ENCODE measurements at regions not wholly inside any gene's neighbourhood (a gene's known extent, or its start where the extent isn't known, plus 50 kb on each side); places are given as distances from the start of the nearest gene placed in this dataset.
"Not testable (repeated sequence)": the region's sequence is repeated elsewhere in the genome, so short reads cannot be mapped to it uniquely, and the experiment has no call there.

GRCh38 chr3:66931699-66932098, 66.4 kb upstream of the KBTBD8 start:
- TF ChIP-seq CTCF (IDR thresholded peaks at IDR 0.05) (no peak), POLR2A (IDR thresholded peaks at IDR 0.05) (no peak)
- no peaks in the 10 kb centered on the region for H3K36me3 ChIP-seq
- DNase-seq = no peak
- H3K9me3 ChIP-seq = no peaks in the 10 kb centered on the region
- H3K4me3 ChIP-seq = no peak overlapping the region
- 33 to 42% methylated on average over 1 of the region's 1 CpG for WGBS, 2 donors
- no peak overlapping the region for H3K27ac ChIP-seq
- H3K4me1 ChIP-seq = no peaks in the 10 kb centered on the region
- intact Hi-C loops (cut with DNase I) = no loop called here
- H3K27me3 ChIP-seq = peaks cover 0 to 10% (median 0%) of the 10 kb centered on the region in 4 donors

- H3K4me3 ChIP-seq = no peak overlapping the region
- H3K27ac ChIP-seq = no peak overlapping the region
- no peak for TF ChIP-seq CTCF (IDR thresholded peaks at IDR 0.05)
- no peak for TF ChIP-seq POLR2A (IDR thresholded peaks at IDR 0.05)
- no peaks in the 10 kb centered on the region for H3K9me3 ChIP-seq
- peaks cover 0 to 10% (median 0%) of the 10 kb centered on the region in 4 donors for H3K27me3 ChIP-seq
- DNase-seq = no peak
- intact Hi-C loops (cut with DNase I) = no loop called here
- H3K36me3 ChIP-seq = no peaks in the 10 kb centered on the region
- no peaks in the 10 kb centered on the region for H3K4me1 ChIP-seq
Measured at GRCh38 chr3:66933233-66933632, 64.9 kb upstream of the KBTBD8 start.

GRCh38 chr3:66934041-66934440, 64.1 kb upstream of the KBTBD8 start:
- Histone ChIP-seq H3K4me3 (no peak overlapping the region), H3K9me3 (no peaks in the 10 kb centered on the region), H3K27me3 (peaks cover 0 to 18% (median 0%) of the 10 kb centered on the region in 4 donors), H3K4me1 (no peaks in the 10 kb centered on the region), H3K36me3 (no peaks in the 10 kb centered on the region), H3K27ac (no peak overlapping the region)
- no peak for DNase-seq
- TF ChIP-seq POLR2A (IDR thresholded peaks at IDR 0.05) (no peak), CTCF (IDR thresholded peaks at IDR 0.05) (no peak)
- 79 to 87% methylated on average over 1 of the region's 1 CpG for WGBS, 2 donors
- intact Hi-C loops (cut with DNase I) = no loop called here

- Histone ChIP-seq H3K27me3 (peaks cover 0 to 20% (median 0%) of the 10 kb centered on the region in 4 donors), H3K4me1 (no peaks in the 10 kb centered on the region), H3K27ac (no peak overlapping the region), H3K4me3 (no peak overlapping the region), H3K9me3 (no peaks in the 10 kb centered on the region), H3K36me3 (no peaks in the 10 kb centered on the region)
- no peak for DNase-seq
- intact Hi-C loops (cut with DNase I) = no loop called here
- WGBS, 2 donors = 55 to 59% methylated on average over 3 of the region's 3 CpGs
- TF ChIP-seq CTCF (IDR thresholded peaks at IDR 0.05) (no peak), POLR2A (IDR thresholded peaks at IDR 0.05) (no peak)
Measured at GRCh38 chr3:66934725-66935124, 63.4 kb upstream of the KBTBD8 start.

GRCh38 chr3:66937041-66937440, 61.1 kb upstream of the KBTBD8 start:
- H3K4me1 ChIP-seq; H3K4me3 ChIP-seq; intact Hi-C loops (cut with DNase I); H3K36me3 ChIP-seq; H3K27ac ChIP-seq; H3K9me3 ChIP-seq; DNase-seq: not testable (repeated sequence)
- peaks cover 0 to 20% (median 0%) of the 10 kb centered on the region in 4 donors for H3K27me3 ChIP-seq
- 58 to 60% methylated on average over 6 of the region's 6 CpGs for WGBS, 2 donors

GRCh38 chr3:66938338-66938963, 59.7 kb upstream of the KBTBD8 start:
- TF ChIP-seq CTCF (IDR thresholded peaks at IDR 0.05) (peak in 5 of 6 experiments; percentile 33 to 66 (median 51)), POLR2A (IDR thresholded peaks at IDR 0.05) (no peak)
- no peak overlapping the region for H3K27ac ChIP-seq
- no peak for DNase-seq
- 15 to 20% methylated on average over 5 of the region's 5 CpGs for WGBS, 2 donors
- peaks cover 0 to 11% (median 0%) of the 10 kb centered on the region in 4 donors for H3K27me3 ChIP-seq
- no peak overlapping the region for H3K4me3 ChIP-seq
- no peaks in the 10 kb centered on the region for H3K4me1 ChIP-seq
- intact Hi-C loops (cut with DNase I) = no loop called here
- H3K9me3 ChIP-seq = no peaks in the 10 kb centered on the region
- H3K36me3 ChIP-seq = no peaks in the 10 kb centered on the region
